Activated gamma-delta T cell (primary cell): ENCODE measurements at regions not wholly inside any gene's neighbourhood (a gene's known extent, or its start where the extent isn't known, plus 50 kb on each side); places are given as distances from the start of the nearest gene placed in this dataset.

Experiments
- DNase-seq: peaks from one replicate; lab custom pipeline; 2025; lab: John Stamatoyannopoulos, UW

DNA sequence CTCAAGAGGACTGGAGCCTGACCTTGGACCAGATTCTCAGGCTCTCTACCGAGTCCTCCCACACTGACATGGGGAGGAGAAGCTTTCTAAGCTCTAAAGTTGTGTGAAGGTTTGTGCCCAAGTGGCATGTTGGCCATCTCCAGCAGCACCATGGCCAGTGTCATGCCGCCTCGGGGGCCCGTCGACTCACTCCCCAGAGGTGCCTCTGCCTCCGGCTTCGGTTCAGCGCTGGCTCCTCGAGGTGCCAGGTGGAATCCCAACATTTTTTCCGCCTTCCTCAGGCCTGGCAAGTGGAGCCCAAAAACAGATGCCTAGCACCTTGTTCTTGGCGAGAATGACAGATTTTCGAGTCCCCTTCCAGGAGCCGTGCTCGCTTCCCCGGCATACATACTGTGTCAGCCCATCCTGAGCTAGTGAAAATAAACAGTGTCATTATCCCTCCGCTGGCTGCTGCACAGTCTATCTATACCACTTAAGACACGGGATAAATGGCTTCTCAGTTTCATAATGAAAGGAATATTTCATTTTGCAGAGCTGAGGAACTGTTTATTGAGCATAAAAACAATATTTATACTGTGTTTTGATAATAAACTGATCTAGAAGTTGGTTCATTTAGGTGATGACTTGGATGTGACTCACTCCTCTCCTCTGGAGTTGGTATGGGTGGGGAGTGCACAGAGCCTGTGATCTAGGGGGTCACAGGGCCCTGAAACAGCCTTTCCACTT, 328.5 kb upstream of the TLE3 start:
- no peak for DNase-seq

DNA sequence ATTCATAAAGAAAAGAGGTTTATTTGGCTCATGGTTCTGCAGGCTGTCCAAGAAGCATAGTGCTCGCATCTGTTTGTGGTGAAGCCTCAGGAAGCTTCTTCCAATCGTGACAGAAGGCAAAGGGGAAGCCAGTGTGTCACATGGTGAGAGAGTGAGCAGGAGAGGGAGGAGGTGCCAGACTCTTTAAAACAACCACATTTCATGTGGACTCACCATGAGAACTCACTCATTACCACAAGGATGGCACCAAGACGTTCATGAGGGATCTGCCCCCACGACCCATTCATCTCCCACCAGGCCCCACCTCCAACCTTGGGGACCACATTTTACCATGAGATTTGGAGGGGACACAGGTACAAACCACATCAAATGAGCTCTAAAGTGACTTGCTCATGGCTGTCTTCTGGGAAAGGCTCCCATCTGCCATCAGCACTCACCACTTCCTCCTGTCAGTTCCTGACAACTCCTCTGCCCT, 327.3 kb upstream of the TLE3 start:
- DNase-seq = no peak

DNA sequence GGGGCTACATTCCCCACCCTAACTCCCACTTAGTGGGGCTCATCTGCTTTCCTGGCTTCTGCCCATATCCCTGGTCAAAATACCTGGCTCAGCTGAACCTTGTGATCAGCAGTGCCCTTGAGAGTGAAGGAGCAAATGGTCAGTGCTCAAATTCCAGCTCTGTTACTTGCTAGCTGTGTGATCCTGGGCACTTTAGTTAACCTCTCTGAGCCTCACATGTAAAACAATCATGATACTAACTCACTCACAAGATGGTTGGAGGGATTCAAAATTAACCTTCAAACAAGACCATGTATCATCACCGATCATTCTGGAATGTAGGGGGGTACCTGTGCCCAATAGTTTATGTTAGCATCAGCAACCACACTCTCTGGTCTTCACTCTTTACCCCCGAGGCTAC, 325.6 kb upstream of the TLE3 start:
- DNase-seq = no peak

DNA sequence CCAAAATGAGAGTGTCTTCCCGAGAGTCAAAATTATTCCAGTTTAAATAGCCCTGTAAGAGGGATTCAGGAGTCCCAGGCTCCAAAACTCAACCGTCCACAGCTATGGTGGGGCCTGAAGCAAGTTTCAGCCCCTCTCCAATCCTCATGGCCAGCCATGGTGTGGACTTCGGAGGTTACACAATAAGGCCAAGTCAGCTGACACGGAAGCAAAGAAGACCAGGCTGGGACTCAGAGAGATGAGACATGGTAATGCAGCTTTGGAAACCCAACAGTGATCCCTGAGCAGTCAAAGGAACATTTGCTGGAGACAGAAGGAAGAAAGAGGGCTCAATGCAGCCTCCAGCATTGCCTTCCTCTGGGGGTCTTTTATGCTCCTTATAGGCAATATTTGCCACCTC, 324.6 kb upstream of the TLE3 start:
- DNase-seq = no peak

DNA sequence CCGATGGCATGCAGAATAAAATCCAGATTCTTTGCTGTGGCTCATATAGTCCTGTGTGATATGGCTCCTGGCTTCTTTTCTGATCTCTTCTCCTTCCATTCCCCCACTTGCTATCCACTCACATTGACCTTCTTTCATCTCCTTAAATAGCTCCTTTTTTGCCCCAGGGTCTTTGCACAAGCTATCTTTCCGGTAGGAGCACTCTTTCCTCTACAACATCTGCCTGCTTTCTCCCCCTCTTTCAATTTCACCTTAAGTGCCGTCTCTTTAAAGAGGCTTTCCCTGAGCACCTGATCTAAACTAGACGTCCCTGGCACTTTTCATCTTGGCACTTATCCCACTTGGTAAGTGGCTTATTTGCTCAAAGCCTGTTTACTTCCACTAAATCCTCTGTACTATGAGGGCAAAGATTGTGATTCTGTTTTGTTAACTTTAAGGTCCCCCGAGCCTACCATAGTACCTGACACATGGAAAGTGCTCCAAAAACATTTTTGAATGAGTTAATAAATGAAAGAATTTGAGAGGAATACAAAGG, 323.3 kb upstream of the TLE3 start:
- no peak for DNase-seq

DNA sequence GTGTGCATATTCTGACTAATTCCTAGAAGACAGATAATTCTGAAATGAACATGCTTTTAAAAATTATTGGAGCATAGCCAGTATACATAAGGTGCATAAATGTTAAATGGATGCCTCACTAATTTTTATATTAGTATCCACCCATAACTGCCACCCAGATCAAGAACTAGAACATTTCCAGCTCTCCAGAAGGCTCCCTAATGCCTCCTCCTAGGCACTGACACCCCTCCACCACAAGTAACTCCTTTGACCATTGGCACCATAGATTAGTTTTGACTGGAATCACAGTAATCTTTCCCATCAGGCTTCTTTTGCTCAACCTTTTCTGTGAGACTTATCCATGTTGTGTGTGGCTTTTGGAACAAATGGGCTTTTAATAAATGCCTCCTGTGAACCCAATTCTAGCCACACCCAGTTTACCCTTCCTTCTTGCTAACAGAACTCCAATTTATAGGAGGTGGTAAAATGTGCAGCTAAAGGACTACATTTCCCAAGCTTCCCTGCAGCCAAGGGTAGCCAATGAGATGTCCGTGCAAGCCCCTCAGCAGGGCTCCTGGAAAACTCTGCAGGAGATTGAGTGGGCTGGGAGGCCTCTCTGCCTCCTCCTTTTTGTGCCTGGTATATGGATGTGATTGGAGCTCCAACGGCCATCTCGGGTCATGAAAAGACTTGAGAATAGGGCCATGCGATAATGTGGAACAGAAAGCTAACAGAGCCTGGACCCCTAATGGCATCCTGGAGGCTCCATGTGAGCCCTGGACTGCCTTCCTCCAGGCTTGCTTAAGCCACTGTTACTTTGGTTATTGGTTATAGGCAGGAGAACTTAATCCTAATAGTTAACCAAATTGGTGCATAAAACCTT, 322.6 kb upstream of the TLE3 start:
- no peak for DNase-seq

DNA sequence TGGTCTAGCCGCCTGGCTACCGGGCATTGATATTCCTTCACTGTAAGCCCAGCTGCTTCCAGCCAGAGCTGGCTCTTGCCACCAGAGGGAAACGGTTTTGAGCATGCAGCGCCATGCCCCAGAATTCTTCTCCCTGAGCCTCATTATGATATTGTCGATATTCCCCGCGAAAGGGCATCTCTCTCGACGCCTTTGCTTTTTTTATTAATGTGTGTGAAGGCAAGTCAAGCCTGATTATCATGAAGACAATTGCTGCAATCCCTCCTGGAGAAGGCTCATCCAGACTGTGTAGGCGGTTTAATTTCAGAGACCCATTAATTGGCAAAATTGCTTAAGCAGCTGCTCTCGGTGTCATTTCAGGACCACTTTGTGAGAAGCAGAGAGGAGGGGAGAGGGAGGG, 321.2 kb upstream of the TLE3 start:
- DNase-seq = no peak

DNA sequence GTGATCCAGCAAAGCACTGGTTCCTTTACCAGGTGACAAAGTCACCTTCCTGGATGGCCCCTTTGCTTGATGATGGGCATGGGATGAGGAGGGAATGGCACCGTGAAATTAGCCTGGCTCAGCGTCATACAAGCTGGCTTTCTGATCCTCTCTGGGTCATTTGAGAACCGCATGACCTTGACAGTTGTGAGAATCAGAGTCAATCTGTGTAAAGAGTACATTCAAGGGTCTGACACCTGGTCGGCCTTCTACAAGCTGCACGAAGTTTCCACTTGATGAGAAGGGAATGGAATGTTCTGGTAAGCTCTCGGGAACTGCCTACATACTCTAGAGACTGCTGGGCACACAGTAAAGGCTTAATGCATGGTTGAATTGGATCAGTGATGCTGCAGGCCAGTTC, 319.8 kb upstream of the TLE3 start:
- no peak for DNase-seq

DNA sequence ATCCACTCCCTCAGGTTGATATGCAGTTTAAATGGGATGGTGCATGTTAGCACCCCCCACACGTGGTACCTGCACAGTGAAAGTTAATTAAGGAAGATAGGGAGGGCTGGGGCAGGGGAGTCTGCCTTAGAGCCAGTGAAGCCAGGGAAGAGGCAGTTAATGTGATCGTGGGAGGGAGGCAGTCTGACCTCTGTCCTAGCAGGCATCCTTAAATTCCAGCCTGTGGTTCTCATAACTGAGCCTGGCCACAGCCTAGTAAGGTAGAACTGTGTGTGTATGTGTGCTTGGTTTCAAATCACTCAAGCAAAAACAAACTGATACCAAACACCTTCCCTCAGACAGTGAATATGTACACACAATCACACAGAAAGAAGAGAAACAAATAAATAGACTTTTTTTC, 319.1 kb upstream of the TLE3 start:
- DNase-seq = no peak

DNA sequence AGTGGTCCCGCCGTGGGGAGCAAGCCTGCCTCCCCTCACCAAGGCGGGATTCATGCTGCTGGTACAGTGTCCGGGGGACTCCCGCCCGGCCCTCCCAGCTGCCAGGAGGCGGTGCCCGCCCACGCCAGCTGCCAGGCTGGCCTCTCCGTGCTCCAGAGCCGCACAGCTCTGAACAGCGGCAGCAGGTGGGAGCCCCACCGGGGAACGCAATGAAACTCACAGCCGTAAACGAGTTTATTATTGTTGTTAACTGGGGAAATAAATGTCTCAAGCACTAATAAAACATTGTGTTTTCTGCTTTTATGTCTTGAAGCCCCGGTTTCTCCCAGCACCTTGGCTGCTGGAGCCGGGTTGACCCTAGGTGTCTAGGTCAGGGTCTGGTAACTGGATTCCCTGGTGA, 317.7 kb upstream of the TLE3 start:
- no peak for DNase-seq

DNA sequence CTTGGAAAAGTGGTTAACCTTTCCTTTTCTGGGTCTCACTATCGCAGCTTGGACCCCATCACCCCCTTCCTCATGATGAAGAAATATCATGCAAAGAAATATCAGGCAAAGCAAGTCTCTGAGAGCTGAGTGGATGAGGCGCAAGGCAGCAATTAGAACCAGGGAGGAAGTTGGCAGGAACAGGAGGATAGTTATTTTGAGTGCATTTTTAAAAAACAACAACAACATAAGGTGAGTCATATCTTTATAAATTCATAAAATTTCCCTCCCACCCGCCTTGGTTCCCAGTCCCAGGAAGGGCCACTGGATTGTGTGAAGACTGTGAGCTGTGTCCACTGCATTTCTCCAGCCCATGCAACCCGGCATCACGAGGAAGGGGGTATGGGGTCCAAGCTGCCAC, 316.9 kb upstream of the TLE3 start:
- DNase-seq = no peak

DNA sequence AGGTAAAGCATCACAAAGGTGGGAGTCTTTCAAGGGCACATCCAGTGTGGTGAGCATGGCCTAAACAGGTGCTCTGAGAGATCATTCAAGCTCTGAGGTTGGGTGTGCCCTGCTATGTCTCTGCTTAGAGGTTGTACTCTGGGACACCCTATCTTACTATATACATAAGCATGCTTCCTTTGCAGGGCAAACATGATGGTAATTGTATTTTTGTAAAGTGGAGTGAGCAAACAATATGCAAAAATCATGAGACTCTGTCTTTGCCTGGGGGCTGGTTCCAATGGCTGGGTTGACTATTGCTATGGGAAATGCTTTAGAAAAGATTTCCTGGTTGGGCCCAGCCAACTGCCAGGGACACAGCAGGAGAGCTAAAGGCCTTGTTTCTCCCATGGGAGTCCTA, 315.1 kb upstream of the TLE3 start:
- DNase-seq = no peak

DNA sequence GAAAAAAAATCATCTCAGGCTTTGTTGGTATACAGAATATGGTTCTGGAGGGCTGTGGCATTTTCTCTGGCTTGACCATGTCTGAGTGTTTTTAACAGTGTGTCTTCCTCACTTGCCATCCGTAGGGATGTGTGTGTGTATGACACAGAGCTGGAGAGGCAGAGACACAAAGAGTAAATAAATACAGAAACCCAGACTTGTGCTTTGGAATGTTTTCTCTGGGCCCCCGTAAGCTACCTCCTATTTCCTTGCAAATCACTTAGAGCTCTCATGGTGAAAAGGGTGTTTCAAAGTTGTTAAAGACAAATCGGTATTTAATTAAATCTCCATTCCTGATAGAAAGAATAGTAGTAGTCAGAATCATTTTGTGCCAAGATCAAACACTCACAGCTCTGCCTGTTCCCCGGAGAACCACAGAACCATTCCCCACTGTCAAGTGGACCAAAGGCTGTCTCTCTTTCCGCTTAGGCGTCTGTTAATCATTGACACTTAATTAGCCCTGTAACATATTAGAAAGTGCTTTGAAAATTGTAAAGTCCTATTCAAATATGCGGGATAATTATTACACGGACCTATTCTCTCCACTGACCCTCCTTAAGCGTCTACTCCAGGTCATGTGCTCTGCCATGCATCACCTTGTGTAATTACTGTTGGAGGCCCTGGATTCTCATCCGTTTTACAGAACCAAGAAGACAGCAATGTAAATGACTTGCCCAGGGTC, 313.6 kb upstream of the TLE3 start:
- DNase-seq = no peak

DNA sequence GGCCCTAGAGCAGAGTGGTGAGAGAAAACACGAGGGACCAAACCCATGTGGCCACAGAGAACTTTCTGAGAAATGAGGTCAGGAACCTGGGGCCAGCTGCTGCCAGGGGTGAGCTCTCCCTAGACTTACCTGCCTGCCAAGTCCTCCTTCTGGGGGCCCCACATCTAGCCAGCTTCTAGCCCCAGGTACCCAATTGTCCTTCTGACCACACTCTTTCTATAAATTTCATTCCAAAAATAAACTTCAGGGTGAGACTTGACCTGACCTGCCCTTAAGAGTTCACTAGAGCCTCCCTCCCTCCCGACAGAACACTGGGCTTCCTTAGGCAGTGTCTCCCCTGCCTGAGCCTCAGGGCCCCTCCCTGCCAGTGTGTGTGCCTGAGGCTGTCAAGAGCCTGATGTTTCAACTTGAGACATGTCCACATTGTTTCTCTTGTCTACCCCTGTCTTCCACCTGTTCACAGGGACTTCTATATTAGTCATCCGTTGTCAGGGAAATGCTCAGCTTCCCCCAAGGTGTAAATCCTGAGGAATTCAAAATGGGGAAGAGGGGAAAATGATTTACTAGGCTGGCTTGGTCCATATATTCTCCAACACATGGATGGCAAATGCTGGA, 312.8 kb upstream of the TLE3 start:
- DNase-seq = no peak

DNA sequence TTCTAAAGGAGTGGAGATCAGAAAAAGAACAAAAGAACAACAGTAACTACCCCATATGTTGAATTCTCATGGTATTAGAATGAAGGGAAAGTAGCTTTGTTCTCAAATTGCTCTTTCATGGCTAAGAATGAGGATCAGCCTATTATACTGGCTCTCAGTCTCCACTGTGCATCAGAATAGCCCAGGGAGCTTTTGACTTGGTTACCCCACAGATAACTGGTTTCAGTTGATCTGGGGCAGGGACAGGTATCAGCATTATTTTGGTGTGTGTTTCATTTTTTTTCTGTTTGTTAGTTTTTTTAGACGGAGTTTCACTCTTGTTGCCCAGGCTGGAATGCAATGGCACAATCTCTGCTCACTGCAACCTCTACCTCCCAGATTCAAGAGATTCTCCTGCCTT, 311.7 kb upstream of the TLE3 start:
- DNase-seq = no peak

DNA sequence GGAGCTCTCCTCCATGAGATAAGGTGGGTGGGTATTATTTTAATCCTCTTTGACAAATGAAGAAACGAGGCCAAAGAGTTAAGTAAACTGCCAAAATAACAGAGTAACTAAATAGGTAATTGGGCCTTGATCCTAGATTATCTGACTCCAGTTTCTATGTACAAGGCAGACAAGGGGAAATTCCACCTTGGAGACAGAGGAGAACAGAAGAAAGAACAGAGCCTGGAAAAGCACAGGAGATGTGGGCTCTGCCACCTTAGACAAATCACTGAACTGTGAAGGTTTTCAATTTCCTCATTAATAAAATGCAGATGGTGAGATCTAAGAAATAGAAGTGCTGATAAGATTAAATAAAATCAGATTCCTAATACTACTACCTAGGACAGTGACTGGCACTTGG, 310.2 kb upstream of the TLE3 start:
- DNase-seq = no peak

DNA sequence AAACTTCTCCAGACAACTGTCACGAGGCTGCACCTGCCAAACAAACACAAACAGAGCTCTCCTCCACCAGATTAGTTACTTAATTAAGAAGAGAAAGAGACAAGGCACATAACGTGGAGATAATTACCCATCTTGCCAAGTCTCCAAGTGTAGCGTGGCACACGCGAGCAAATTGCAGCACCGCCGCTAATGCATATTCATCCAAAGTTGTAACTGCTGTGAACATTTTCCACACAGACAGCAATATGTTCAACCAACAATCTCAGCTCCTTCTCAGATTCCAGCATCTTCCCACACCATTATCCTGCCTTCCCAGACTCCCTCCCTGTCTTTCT, 309.6 kb upstream of the TLE3 start:
- no peak for DNase-seq

DNA sequence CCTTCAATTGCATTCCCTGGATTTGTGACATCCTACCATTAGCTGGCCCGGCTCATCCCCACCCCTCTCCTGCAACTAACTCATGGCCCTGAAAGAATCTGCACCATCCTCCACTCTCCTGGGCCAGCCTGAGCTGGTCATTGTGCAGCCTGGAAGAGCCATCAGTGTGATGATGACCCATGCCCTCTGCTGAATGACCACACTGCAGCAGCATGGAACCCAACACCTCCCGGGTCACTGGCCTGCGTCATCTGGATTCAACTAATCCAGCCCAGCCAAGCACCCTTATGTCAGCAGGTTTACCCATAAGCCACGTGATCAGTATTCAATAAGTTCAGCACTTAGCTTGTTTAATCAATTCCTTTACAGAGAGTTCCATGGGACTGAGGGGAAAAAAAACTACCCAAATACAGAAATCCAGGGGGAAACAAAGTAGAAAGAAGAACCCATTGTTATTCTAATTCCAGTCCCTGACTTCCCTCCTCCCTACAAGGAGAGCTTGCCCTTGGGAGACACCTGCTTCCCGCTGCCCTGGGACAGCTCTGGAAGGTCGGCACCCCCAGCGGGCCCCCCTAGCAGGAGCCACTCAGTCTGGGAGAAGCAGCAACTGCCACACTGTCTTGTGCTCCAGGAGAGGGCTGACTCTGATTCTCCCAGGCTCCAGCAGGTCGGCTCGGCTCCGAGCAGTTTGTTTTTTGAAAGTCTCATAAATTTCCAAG, 309.1 kb upstream of the TLE3 start:
- DNase-seq = no peak

DNA sequence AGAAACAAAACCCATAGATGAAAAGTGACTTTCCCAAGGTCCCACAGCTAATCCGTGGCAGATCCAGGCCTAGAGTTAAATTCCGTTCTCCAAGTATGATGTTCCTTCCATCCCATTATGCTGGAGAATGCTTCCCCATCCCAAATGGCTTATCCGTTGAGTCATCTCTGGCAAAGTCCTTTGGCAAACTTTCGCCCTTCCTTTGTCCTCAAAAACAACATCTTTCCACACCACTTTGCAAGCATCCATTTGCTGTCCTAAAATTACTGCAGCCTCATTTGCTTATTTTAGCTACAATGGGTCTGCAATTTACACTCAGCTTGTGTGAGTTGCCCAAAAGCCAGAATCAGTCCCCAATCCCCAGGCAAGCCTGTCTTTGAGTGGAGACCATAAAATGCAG, 304.0 kb upstream of the TLE3 start:
- no peak for DNase-seq

DNA sequence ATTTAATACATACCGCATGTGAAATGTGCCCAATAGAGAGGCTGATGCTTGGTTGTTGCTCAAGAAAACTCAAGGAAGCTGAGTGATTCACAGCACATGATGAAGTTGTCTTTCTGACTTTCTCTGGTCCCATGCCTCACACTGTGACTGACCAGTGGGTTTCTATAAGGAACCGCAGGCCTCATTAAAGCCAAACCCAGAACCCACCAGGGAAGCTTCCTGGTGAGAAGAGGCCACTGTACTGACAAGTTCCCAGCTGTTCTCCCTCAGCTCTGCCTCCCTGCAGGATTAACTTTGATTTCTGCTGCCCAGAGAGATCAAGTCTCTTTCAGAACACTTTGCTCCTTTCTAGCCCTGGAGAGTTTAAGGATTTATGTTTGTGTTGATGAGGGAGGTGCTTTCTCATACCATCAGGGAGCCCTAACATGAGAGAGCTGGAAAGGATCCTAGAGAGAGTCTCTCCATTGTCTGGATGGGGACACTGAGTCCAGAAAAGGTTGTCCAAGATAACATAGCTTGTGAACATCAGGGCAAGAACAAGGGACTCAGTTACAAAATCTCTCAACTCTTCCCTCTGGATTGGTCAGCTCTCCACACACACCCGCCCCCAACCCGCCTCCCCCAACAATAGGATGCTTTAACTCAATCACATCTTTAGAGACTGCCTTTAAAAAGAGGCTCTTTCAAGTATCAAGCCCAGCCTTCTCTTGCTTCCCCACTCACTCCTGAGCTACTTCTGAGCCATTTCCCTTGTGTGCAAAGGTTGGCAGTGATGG, 303.2 kb upstream of the TLE3 start:
- no peak for DNase-seq

DNA sequence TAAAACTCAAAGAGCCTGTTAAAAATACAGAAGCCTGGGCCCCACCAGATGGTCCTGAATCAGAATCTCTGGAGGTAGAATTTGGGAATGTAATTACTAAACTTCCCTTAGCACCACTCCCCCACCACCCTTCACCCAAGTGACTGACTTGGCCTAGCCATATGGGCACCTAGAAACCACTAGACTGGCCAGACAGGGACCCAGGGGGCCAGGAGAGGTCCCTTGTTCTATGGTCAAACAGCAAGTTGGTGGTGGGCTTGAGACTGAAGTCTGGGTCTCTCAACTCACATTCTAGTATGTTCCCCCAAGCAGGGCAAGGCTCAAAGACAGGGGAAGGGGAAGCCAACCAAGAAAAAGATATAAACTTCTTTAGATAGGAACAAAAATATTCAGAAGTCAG, 301.5 kb upstream of the TLE3 start:
- DNase-seq = no peak
